ENCODE measurements at regions not wholly inside any gene's neighbourhood (a gene's known extent, or its start where the extent isn't known, plus 50 kb on each side); places are given as distances from the start of the nearest gene placed in this dataset.
A peak's percentile ranks its signal among the peaks of the same experiment; 100 is the strongest.

DNA sequence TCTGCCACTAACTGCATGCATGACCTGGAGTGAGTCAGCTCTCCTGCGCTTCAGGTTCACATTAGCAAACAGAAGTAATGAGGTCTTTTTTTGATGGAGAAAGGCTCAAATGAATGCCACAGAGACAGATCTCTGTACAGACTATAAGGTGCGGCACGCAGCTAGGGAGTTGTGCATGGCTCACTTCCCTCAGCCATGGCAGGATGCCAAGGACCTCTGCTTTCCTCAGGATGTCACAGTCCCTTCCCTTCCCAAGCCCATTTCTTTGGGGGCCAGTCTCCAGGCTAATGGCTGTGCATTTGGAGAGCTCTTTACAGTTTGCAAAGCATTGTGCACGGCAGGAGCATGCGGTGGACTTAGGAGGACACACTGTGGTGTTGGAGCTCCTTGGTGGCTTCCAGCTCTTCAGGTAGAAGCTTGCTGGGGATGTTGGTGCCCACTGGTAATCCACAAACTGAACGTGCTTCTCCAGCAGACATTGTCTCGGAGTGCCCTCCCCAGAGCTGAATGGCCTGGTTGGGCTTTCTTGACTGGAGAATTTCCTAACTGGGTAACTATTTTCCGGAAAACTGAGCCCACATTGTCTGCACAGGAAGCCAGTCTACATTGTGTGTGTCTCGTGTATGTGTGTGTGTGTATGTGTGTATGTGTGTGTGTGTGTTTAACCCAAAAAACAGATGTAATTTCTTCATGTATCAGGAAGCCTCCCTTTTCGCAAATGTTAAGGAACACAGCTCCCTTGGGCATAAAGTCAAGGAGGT is 172.5 kb upstream of the TLE3 start:
- intact Hi-C loops (cut with DNase I; ENCODE audit: low total_unique reads), result no loop called here

DNA sequence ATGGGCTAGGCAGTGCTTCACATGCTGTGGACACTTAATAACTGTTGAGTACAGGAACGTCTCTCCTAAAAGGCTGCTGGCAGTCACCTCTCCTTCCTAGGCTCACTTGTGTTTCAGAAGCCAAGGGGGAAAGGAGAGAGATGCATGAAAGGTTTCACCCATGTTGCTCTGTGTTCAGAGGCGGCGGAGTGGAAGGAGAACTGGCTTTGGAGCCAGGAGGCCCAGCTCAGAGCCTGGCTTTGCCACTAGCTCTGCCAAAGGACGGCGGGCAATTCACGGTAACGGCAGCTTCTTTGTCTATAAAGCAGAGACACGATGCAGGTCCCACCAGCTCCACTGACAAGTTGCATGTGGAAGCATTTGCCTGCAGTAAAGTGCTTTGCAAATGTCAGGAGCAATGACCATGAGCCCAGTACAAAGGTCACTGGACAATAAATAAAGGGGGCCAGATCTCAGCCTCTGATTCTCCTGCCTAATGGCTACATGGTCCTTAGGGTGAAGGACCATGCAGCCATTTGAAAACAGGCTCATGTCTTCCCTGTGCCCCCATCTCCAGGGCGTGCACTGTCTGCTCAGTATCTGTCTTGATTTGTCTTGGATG is 171.7 kb upstream of the TLE3 start:
- Histone ChIP-seq H3K27me3 (no peaks in the 10 kb centered on the region), H3K27ac (no peak overlapping the region), H3K36me3 (no peaks in the 10 kb centered on the region), H3K9me3 (no peaks in the 10 kb centered on the region), H3K4me1 (peaks cover 8 to 25% of the 10 kb centered on the region in 2 donors), H3K4me3 (no peak overlapping the region)
- no peak for DNase-seq
- no peak for TF ChIP-seq POLR2A (IDR thresholded peaks at IDR 0.05)
- TF ChIP-seq, protein P1, sequence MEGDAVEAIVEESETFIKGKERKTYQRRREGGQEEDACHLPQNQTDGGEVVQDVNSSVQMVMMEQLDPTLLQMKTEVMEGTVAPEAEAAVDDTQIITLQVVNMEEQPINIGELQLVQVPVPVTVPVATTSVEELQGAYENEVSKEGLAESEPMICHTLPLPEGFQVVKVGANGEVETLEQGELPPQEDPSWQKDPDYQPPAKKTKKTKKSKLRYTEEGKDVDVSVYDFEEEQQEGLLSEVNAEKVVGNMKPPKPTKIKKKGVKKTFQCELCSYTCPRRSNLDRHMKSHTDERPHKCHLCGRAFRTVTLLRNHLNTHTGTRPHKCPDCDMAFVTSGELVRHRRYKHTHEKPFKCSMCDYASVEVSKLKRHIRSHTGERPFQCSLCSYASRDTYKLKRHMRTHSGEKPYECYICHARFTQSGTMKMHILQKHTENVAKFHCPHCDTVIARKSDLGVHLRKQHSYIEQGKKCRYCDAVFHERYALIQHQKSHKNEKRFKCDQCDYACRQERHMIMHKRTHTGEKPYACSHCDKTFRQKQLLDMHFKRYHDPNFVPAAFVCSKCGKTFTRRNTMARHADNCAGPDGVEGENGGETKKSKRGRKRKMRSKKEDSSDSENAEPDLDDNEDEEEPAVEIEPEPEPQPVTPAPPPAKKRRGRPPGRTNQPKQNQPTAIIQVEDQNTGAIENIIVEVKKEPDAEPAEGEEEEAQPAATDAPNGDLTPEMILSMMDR (IDR thresholded peaks at IDR 0.05), result no peak
- intact Hi-C loops (cut with DNase I; ENCODE audit: low total_unique reads), result no loop called here

More for the DNA sequence above, 172.5 kb upstream of the TLE3 start:
- Histone ChIP-seq H3K27ac (no peak overlapping the region), H3K4me3 (no peak overlapping the region), H3K4me1 (peaks cover under 1 to 17% of the 10 kb centered on the region in 2 donors), H3K27me3 (no peaks in the 10 kb centered on the region), H3K36me3 (no peaks in the 10 kb centered on the region), H3K9me3 (no peaks in the 10 kb centered on the region)
- DNase-seq, result peak in 1 of 2 donors; percentile 51
- no peak for TF ChIP-seq POLR2A (IDR thresholded peaks at IDR 0.05)
- TF ChIP-seq, protein P1 (IDR thresholded peaks at IDR 0.05), result no peak

DNA sequence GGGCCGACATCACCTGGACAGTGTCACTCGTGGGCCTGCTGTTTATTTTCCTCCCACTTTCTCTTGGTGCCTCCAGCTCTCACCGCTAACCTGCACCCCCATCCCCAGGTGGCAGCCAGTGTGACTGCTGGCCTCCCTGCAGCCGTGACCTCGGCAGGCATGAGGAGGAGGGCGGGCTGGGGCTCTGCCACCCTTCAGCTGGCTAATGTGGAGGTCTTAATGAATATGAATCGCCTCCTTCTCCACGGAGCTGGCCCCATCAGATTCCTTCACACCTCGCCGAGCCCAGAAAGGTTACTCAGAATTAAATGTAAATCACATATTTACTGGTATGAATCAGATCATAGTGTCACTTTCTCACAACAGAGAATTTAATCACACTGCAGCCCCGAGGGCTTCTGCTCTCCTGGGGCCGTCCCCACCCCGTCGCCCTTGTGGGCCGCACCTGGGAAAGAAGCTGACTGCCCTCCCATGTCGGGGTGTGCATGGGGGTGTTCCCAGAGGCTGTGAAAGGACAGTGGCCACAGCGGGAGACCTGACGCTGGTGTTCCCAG is 171.1 kb upstream of the TLE3 start:
- Histone ChIP-seq H3K4me1 (peaks cover 11 to 28% of the 10 kb centered on the region in 2 donors), H3K9me3 (no peaks in the 10 kb centered on the region), H3K4me3 (no peak overlapping the region), H3K27ac (no peak overlapping the region), H3K36me3 (no peaks in the 10 kb centered on the region), H3K27me3 (no peaks in the 10 kb centered on the region)
- no peak for TF ChIP-seq POLR2A (IDR thresholded peaks at IDR 0.05)
- TF ChIP-seq, protein P1 (IDR thresholded peaks at IDR 0.05), result no peak
- intact Hi-C loops (cut with DNase I; ENCODE audit: low total_unique reads), result no loop called here
- no peak for DNase-seq

DNA sequence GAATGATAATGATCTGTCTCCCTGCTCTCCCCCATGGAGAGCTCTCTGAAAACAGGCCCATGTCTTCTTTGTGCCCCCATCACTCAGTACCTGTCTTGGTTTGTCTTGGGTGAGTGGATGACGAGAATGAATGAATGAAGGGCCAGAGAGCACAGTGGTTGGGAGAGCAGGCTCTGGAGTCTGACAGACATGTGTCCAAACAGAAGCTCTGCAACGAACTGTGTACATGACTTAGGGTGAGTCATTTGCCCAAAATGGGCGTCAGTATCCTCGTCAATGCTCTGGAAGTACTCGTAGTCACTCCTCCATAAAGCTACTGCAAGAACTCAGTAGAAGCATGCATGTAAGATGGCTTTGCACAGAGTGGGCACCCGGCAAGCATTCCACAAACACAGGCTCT is 170.2 kb upstream of the TLE3 start:
- Histone ChIP-seq H3K27me3 (no peaks in the 10 kb centered on the region), H3K4me3 (no peak overlapping the region), H3K4me1 (peaks cover 11 to 28% of the 10 kb centered on the region in 2 donors), H3K27ac (no peak overlapping the region), H3K9me3 (no peaks in the 10 kb centered on the region), H3K36me3 (no peaks in the 10 kb centered on the region)
- DNase-seq, result no peak
- TF ChIP-seq POLR2A (IDR thresholded peaks at IDR 0.05), result no peak
- TF ChIP-seq, protein P1 (IDR thresholded peaks at IDR 0.05), result no peak
- intact Hi-C loops (cut with DNase I; ENCODE audit: low total_unique reads), result no loop called here

DNA sequence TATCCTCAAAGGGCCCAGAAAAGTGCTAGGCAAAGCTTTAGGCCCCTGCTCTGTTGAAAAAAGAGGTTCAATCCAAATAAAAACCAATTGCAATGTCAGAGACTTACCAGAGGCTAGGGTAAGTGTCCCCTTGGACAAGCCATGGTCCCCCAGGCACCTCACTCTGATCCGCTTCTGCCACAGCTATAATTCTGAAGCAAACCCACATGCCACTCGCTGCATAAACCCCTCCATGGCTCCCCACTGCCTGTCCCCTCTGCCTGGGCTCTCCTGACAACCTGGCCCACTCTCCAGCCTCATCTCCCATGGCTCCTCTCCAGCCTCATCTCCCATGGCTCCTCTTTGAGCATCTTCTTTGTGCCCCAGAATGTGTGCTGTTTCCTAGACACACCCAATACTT is 169.6 kb upstream of the TLE3 start:
- TF ChIP-seq, protein P1 (IDR thresholded peaks at IDR 0.05), result no peak
- no peak for TF ChIP-seq POLR2A (IDR thresholded peaks at IDR 0.05)
- Histone ChIP-seq H3K36me3 (no peaks in the 10 kb centered on the region), H3K4me1 (peaks cover 11 to 28% of the 10 kb centered on the region in 2 donors), H3K27me3 (no peaks in the 10 kb centered on the region), H3K4me3 (no peak overlapping the region), H3K9me3 (no peaks in the 10 kb centered on the region), H3K27ac (peak overlapping the region; percentile 42 to 71)
- intact Hi-C loops (cut with DNase I; ENCODE audit: low total_unique reads), result no loop called here
- DNase-seq, result no peak
